ENCODE measurements at regions not wholly inside any gene's neighbourhood (a gene's known extent, or its start where the extent isn't known, plus 50 kb on each side); places are given as distances from the start of the nearest gene placed in this dataset.
"Not testable (repeated sequence)": the region's sequence is repeated elsewhere in the genome, so short reads cannot be mapped to it uniquely, and the experiment has no call there.

DNA sequence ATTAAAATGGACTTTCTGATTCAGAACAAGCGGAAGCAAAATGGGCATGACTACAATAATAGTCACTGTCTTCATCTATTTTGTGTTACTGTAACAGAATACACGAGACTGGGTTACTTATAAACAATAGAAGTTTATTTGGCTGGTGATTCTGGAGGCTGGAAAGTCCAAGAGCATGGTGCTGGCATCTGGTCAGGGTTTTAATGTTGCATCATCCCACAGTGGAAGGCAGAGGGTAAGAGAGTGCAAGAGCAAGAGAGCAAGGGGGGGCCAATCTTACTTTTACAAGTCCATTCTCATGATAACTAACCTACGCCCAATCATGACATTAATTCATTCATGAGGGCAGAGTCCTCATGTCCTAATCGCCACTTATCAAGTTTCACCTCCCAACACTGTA lies 189.2 kb downstream of the TOX3 start:
- H3K27me3 ChIP-seq (ENCODE audit: control insufficient read depth, insufficient read depth, low read length): no peaks in the 10 kb centered on the region
- no peaks in the 10 kb centered on the region for H3K4me1 ChIP-seq (ENCODE audit: control insufficient read depth, insufficient read depth, low read length)
- H3K9ac ChIP-seq (ENCODE audit: low read depth, low read length): no peak overlapping the region
- peaks cover 4% of the 10 kb centered on the region for H3K9me3 ChIP-seq (ENCODE audit: control insufficient read depth, insufficient read depth, low read length)
- no peak overlapping the region for H3K4me3 ChIP-seq (ENCODE audit: low read depth, low read length)
- no peaks in the 10 kb centered on the region for H3K36me3 ChIP-seq (ENCODE audit: control insufficient read depth, insufficient read depth, low read length)

DNA sequence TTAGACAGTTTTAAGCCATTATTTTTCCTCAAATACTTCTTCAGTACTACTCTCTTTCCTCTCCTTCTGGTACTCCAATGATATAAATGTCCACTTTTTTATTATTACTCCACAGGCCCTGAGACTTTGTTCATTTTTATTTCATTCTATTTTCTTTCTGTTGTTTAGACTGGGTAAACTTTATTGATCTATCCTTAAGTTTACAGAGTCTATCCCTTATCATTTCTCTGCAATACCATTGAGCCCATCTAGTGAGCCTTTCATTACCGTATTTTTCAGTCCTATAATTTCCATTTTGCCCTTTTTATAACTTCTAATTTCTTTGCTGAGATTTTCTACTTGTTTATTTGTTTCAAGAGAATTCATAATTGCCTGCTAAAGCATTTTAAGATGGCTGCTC lies 193.7 kb downstream of the TOX3 start:
- H3K9me3 ChIP-seq (ENCODE audit: control insufficient read depth, insufficient read depth, low read length): peaks cover 4% of the 10 kb centered on the region
- H3K9ac ChIP-seq (ENCODE audit: low read depth, low read length): no peak overlapping the region
- no peaks in the 10 kb centered on the region for H3K36me3 ChIP-seq (ENCODE audit: control insufficient read depth, insufficient read depth, low read length)
- no peak overlapping the region for H3K4me3 ChIP-seq (ENCODE audit: low read depth, low read length)
- H3K4me1 ChIP-seq (ENCODE audit: control insufficient read depth, insufficient read depth, low read length): no peaks in the 10 kb centered on the region
- H3K27me3 ChIP-seq (ENCODE audit: control insufficient read depth, insufficient read depth, low read length): no peaks in the 10 kb centered on the region

DNA sequence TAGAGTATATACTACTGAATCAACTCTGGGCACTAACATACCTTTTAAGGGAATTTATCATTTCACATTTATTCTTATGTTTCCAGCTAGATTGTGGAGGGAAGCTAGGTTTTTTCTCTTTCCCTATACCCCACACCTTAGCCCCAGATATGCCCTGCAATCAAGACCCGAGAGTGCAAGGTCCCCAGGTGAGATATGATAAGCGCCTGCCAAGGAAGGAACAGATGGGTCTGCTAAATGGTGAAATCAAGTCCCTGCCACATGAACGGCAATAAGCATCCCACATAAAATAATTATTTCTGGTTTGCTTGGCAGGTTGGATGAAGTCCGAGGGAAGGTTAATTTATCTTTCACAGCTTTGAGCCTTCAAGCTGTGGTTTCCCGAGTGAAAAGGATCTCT lies 195.5 kb downstream of the TOX3 start:
- no peaks in the 10 kb centered on the region for H3K9me3 ChIP-seq (ENCODE audit: control insufficient read depth, insufficient read depth, low read length)
- no peak overlapping the region for H3K9ac ChIP-seq (ENCODE audit: low read depth, low read length)
- no peaks in the 10 kb centered on the region for H3K36me3 ChIP-seq (ENCODE audit: control insufficient read depth, insufficient read depth, low read length)
- no peaks in the 10 kb centered on the region for H3K4me1 ChIP-seq (ENCODE audit: control insufficient read depth, insufficient read depth, low read length)
- H3K4me3 ChIP-seq (ENCODE audit: low read depth, low read length): no peak overlapping the region
- no peaks in the 10 kb centered on the region for H3K27me3 ChIP-seq (ENCODE audit: control insufficient read depth, insufficient read depth, low read length)

DNA sequence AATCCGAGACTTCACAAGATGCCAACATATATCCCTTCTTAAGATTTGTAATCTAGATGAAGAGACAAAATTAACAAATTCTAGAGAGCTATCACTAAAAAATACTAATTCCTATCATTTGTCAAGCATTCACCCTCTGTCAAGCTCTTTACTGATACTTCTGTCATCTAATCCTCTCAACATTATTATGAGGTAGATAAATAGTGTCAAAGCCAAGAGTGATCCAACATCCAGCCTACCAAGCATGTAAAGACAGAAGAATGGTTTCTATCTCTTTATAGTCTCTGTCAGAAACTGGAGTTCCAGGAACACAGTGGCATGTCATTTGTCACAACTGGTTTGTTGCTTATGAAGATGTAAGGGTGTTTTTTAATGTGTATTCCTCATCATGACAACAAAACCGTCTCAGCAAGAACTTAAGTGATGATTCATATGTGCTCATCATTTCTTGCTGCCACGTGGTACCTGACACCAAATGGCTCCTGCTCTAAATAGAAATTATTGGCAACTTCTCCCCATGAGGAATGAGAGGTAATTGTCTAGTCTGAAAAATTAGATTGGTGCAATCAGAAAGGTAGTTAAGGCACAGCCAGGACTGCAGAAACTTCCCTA lies 196.8 kb downstream of the TOX3 start:
- no peaks in the 10 kb centered on the region for H3K4me1 ChIP-seq (ENCODE audit: control insufficient read depth, insufficient read depth, low read length)
- H3K9ac ChIP-seq (ENCODE audit: low read depth, low read length): no peak overlapping the region
- no peaks in the 10 kb centered on the region for H3K27me3 ChIP-seq (ENCODE audit: control insufficient read depth, insufficient read depth, low read length)
- H3K36me3 ChIP-seq (ENCODE audit: control insufficient read depth, insufficient read depth, low read length): no peaks in the 10 kb centered on the region
- no peak overlapping the region for H3K4me3 ChIP-seq (ENCODE audit: low read depth, low read length)
- no peaks in the 10 kb centered on the region for H3K9me3 ChIP-seq (ENCODE audit: control insufficient read depth, insufficient read depth, low read length)

DNA sequence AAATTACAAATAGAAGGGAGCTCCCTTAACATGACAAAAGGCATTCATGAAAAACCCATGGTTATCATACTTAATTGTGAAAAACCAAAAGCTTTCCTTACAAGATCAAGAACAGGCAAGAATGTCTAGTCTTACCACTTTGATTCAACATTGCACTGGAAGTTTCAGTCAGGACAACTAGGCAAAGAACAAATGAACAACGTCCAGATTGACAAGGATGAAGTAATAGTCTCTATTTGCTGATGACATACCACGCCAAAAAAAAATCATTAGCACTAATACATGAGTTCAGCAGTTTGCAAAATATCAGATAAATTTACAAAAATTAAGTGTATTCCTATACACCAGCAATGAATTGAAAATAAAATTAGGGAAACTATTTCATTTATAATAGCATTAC lies 200.2 kb downstream of the TOX3 start:
- no peak overlapping the region for H3K4me3 ChIP-seq (ENCODE audit: low read depth, low read length)
- no peaks in the 10 kb centered on the region for H3K9me3 ChIP-seq (ENCODE audit: control insufficient read depth, insufficient read depth, low read length)
- H3K9ac ChIP-seq (ENCODE audit: low read depth, low read length): no peak overlapping the region
- no peaks in the 10 kb centered on the region for H3K36me3 ChIP-seq (ENCODE audit: control insufficient read depth, insufficient read depth, low read length)
- H3K4me1 ChIP-seq (ENCODE audit: control insufficient read depth, insufficient read depth, low read length): no peaks in the 10 kb centered on the region
- no peaks in the 10 kb centered on the region for H3K27me3 ChIP-seq (ENCODE audit: control insufficient read depth, insufficient read depth, low read length)

DNA sequence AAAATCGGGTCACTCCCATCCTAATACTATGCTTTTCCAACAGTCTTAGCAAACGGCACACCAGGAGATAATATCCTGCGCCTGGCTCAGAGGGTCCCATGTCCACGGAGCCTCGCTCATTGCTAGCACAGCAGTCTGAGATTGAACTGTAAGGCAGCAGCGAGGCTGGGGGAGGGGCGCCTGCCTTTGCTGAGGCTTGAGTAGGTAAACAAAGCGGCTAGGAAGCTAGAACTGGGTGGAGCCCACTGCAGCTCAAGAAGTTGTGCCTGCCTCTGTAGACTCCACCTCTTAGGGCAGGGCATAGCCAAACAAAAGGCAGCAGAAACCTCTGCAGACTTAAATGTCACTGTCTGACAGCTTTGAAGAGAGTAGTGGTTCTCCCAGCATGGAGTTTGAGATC lies 213.3 kb downstream of the TOX3 start:
- not testable (repeated sequence) for H3K36me3 ChIP-seq (ENCODE audit: control insufficient read depth, insufficient read depth, low read length); H3K4me3 ChIP-seq (ENCODE audit: low read depth, low read length); H3K9me3 ChIP-seq (ENCODE audit: control insufficient read depth, insufficient read depth, low read length); H3K27me3 ChIP-seq (ENCODE audit: control insufficient read depth, insufficient read depth, low read length); H3K4me1 ChIP-seq (ENCODE audit: control insufficient read depth, insufficient read depth, low read length); H3K9ac ChIP-seq (ENCODE audit: low read depth, low read length)

DNA sequence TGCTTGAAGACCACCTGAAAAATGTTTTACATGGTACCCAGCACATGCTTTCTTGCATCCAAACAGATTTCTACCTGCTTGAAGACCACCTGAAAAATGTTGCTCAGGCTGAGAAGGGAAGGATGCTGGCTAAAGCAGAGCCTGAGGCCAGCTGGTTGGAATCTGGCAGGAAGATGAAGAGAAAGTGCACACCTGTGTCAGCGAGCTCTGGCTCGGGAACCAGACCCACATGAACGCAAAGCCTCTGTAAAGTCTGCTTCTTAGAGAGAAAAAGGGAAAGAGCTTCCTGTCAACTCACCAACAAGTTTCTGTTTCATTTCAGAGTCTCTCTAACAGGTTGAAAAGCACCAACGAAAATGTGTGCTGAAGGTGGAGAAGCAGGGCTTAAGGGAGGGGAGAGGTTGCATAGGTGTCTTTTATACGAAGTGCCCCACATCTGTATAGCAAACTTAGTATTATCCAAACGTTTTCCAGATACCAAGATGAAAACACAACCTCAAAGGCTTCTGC lies 226.0 kb downstream of the TOX3 start:
- no peaks in the 10 kb centered on the region for H3K27me3 ChIP-seq (ENCODE audit: control insufficient read depth, insufficient read depth, low read length)
- no peak overlapping the region for H3K4me3 ChIP-seq (ENCODE audit: low read depth, low read length)

DNA sequence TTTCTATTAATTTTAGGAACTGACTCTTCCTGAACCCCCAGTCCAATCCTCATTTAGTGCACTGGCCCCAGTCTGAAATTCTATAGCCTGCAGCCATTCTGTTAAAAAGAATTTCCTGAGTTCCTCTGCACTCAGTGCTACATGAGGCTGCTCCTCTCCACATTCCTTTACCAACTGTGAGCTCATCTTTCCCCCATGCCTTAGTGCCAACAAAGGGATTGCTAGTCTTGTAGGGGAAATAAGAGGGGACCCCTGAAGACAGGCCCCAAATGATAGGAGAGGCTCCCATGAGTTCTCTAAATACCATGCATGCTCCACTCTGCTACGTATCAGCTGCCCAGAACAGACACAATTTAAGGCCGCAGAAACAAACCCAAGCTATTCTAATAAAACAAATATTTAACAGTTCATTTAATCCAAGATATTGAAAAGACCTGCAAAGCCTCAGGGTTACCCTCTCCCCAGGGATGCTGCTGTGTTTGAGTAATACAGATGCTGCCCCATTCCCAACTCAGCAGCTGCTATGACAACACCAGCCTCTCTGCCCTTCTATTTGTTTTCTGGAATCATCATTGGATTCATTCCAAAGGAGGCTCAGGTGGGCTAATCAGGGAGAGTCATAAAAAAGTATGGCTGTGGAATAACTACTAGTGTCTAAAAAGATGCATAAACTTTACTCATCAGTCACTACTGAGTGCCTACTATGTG lies 228.5 kb downstream of the TOX3 start:
- H3K4me3 ChIP-seq (ENCODE audit: low read depth, low read length): no peak overlapping the region
- no peaks in the 10 kb centered on the region for H3K27me3 ChIP-seq (ENCODE audit: control insufficient read depth, insufficient read depth, low read length)
- H3K9me3 ChIP-seq (ENCODE audit: control insufficient read depth, insufficient read depth, low read length): no peaks in the 10 kb centered on the region
- no peaks in the 10 kb centered on the region for H3K4me1 ChIP-seq (ENCODE audit: control insufficient read depth, insufficient read depth, low read length)
- H3K9ac ChIP-seq (ENCODE audit: low read depth, low read length): no peak overlapping the region
- H3K36me3 ChIP-seq (ENCODE audit: control insufficient read depth, insufficient read depth, low read length): no peaks in the 10 kb centered on the region

More for the DNA sequence above, 226.0 kb downstream of the TOX3 start:
- Histone ChIP-seq H3K9me3 (ENCODE audit: control insufficient read depth, insufficient read depth, low read length) (no peaks in the 10 kb centered on the region), H3K4me1 (ENCODE audit: control insufficient read depth, insufficient read depth, low read length) (no peaks in the 10 kb centered on the region), H3K9ac (ENCODE audit: low read depth, low read length) (no peak overlapping the region), H3K36me3 (ENCODE audit: control insufficient read depth, insufficient read depth, low read length) (no peaks in the 10 kb centered on the region)

DNA sequence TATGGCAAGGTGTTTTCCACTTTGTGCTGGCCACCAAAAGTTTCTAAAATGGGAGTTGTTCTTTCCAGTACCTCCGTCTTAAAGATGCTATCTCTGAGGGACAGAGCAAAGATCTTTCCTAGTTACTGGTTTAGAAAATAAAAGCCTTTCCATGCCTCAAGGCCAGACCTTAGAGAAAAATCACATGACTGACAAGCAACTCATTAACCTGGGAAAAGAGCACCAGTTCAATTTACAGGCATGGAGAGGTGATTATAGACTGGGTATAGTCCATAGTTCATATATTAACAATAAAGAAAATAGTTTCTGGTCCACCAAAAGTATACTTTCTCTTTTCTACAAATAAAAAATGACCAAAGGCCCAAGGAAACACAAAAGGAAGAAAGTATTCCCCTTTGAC lies 230.7 kb downstream of the TOX3 start:
- Histone ChIP-seq H3K4me1 (ENCODE audit: control insufficient read depth, insufficient read depth, low read length) (no peaks in the 10 kb centered on the region), H3K9me3 (ENCODE audit: control insufficient read depth, insufficient read depth, low read length) (no peaks in the 10 kb centered on the region), H3K36me3 (ENCODE audit: control insufficient read depth, insufficient read depth, low read length) (no peaks in the 10 kb centered on the region), H3K9ac (ENCODE audit: low read depth, low read length) (no peak overlapping the region), H3K27me3 (ENCODE audit: control insufficient read depth, insufficient read depth, low read length) (no peaks in the 10 kb centered on the region), H3K4me3 (ENCODE audit: low read depth, low read length) (no peak overlapping the region)

DNA sequence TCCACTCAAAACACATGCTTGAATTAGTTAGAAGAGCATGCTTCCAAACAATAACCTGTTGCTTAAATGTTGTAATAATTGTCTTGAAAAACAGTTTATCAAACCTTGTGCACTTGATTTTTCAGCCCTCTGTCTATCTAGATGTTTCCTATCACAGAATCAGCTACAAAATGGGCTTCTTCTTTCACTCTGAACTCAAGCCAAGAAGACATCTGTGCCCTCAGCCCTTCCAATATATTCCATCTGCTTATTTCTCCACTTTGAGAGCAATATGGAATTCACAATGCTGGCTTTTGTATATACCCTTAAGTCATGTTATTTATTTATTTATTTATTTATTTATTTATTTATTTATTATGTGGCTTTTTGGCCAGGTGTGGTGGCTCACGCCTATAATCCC lies 234.2 kb downstream of the TOX3 start:
- no peaks in the 10 kb centered on the region for H3K9me3 ChIP-seq (ENCODE audit: control insufficient read depth, insufficient read depth, low read length)
- peaks cover 12% of the 10 kb centered on the region for H3K4me1 ChIP-seq (ENCODE audit: control insufficient read depth, insufficient read depth, low read length)
- no peaks in the 10 kb centered on the region for H3K27me3 ChIP-seq (ENCODE audit: control insufficient read depth, insufficient read depth, low read length)
- H3K9ac ChIP-seq (ENCODE audit: low read depth, low read length): no peak overlapping the region
- no peak overlapping the region for H3K4me3 ChIP-seq (ENCODE audit: low read depth, low read length)
- no peaks in the 10 kb centered on the region for H3K36me3 ChIP-seq (ENCODE audit: control insufficient read depth, insufficient read depth, low read length)

DNA sequence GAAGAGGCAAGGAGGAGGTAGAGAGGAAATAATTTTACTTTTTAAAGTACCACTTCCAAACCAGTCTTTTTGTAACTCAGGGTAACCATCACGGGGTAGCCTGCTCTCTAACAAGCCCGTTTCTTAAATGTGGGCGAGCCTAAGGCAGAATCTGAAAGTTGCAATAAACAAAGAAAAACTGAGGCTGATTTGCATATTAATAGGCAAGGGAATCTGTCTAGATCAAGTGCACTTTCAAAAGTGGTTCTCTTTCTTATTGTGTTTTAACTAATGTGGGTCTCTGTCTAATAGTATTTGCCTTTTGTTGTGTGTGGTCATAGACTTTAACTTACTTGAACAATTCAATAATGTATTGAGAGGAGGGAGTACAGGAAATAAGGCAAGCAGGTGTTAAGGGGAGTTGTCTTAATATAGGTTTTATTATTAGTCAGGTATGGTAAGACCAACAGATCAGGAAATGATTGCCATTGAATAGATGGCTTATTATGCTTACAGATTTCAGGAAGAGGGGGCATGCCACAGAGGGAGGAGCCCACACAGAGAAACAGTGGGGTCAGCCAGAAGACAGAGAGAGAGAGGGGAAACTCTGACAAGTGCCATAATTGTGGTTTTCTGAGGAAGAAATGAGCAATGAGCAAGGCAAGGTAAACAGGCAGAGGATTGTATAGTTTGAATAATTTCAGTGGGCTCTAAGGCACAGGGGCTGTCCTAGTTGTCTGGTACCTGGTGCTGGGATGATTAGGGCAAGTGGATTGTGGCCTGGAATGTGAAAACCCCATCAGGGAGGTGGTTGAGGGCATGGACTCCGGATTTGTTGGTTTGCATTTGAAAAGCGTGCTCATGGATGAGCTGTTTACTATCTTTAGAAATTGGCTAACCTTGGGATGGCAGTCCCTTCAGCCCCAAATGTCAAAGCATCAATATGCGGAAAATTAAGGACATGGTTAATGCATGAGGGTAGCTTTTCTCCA lies 237.2 kb downstream of the TOX3 start:
- no peaks in the 10 kb centered on the region for H3K9me3 ChIP-seq (ENCODE audit: control insufficient read depth, insufficient read depth, low read length)
- no peaks in the 10 kb centered on the region for H3K27me3 ChIP-seq (ENCODE audit: control insufficient read depth, insufficient read depth, low read length)
- H3K4me3 ChIP-seq (ENCODE audit: low read depth, low read length): no peak overlapping the region
- H3K9ac ChIP-seq (ENCODE audit: low read depth, low read length): no peak overlapping the region
- H3K4me1 ChIP-seq (ENCODE audit: control insufficient read depth, insufficient read depth, low read length): peaks cover 12% of the 10 kb centered on the region
- H3K36me3 ChIP-seq (ENCODE audit: control insufficient read depth, insufficient read depth, low read length): no peaks in the 10 kb centered on the region

Measured in iPS-15b (cell line).